Activated CD4-positive, alpha-beta T cell treated with anti-CD3 and anti-CD28 coated beads for 36 hours (primary cell): ENCODE measurements at regions not wholly inside any gene's neighbourhood (a gene's known extent, or its start where the extent isn't known, plus 50 kb on each side); places are given as distances from the start of the nearest gene placed in this dataset.
"Not testable (repeated sequence)": the region's sequence is repeated elsewhere in the genome, so short reads cannot be mapped to it uniquely, and the experiment has no call there.

Experiments used
- ATAC-seq: fragments of 200-7000 bp; cut with Tn5 transposase; one replicate; pipeline ENCODE4 v1.10.0; 2021; ENCODE audit warnings: mild to moderate bottlenecking, moderate library complexity
- CTCF ChIA-PET: fragments of 350-600 bp; sonication (Branson Sonifier 250); formaldehyde crosslinking; loops from one replicate; lab custom pipeline; 2021; ENCODE audit warnings: antibody characterized with exemption; lab: Charles Lee
- POLR2A ChIA-PET: fragments of 350-600 bp; sonication (Branson Sonifier 250); formaldehyde crosslinking; loops from one replicate; lab custom pipeline; 2021; ENCODE audit warnings: antibody characterized with exemption, inconsistent platforms; lab: Charles Lee
- DNase-seq: peaks from one replicate; pipeline ENCODE4 v3.0.0-alpha.2; 2020
- H3K27ac Mint-ChIP-seq: one replicate; pipeline ENCODE4 v1.8.0; 2021; ENCODE audit warnings: mixed read lengths
- H3K27me3 Mint-ChIP-seq: one replicate; pipeline ENCODE4 v1.8.0; 2021; ENCODE audit warnings: mixed read lengths
- H3K36me3 Mint-ChIP-seq: one replicate; pipeline ENCODE4 v1.8.0; 2021; ENCODE audit warnings: low read depth, mixed read lengths
- H3K4me1 Mint-ChIP-seq: one replicate; pipeline ENCODE4 v1.8.0; 2021; ENCODE audit warnings: mixed read lengths
- H3K4me3 Mint-ChIP-seq: one replicate; pipeline ENCODE4 v1.8.0; 2021; ENCODE audit warnings: mild to moderate bottlenecking, moderate library complexity, mixed read lengths
- H3K9me3 Mint-ChIP-seq: one replicate; pipeline ENCODE4 v1.8.0; 2021; ENCODE audit warnings: low read depth, mixed read lengths
- intact Hi-C, 2 experiments: fragments of 100-400 bp; cut with DNase I in 1 of 2; cut with micrococcal nuclease in 1 of 2; formaldehyde crosslinking; loops; one replicate each; pipeline versions ENCODE4 v1.14.2 to v1.15.1; 2022 to 2024; cut with DNase I, micrococcal nuclease

DNA sequence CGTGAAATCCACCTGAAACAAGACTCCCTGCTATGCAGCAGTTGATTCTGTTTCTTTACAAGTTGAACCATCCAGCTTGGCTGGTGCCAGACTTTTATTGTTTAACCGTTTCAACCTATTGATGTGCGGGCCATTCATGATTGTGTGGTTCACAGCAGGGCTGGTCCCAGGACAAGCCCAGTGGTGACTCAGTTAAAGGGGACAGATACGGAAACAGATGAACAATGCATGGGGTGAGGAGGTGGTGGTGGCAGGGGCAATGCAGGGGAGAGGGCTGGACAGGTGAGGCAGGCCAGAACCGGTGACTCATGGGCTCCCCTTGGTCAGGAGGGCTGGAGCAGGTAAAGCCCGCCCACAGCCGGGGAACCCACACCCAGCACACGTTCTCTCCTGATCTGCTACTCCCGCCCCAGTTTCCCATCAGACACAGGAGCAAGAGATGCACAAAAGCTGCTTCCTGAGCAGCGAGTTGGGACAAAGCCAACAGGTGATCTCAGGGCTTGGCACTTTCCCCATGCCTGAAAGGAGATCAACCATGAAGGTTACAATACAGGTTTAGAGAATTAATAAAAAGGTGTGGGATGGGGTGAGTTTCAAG, 232.2 kb downstream of the LY86 start:
- POLR2A ChIA-PET: no interaction called here
- H3K27ac Mint-ChIP-seq: no peak overlapping the region
- intact Hi-C loops: no loop called here
- H3K4me3 Mint-ChIP-seq: no peak overlapping the region
- H3K9me3 Mint-ChIP-seq: no peaks in the 10 kb centered on the region
- H3K4me1 Mint-ChIP-seq: no peaks in the 10 kb centered on the region
- no peak for DNase-seq
- ATAC-seq: no peak
- H3K36me3 Mint-ChIP-seq: no peaks in the 10 kb centered on the region
- CTCF ChIA-PET: interaction anchor here (0.6 to 1.4 kb wide), 4 partner anchors 10 to 208 kb away, joined by 3 to 4 read pairs (median 3); no protein-coding TSS in a partner anchor
- H3K27me3 Mint-ChIP-seq: peaks cover 10% of the 10 kb centered on the region

DNA sequence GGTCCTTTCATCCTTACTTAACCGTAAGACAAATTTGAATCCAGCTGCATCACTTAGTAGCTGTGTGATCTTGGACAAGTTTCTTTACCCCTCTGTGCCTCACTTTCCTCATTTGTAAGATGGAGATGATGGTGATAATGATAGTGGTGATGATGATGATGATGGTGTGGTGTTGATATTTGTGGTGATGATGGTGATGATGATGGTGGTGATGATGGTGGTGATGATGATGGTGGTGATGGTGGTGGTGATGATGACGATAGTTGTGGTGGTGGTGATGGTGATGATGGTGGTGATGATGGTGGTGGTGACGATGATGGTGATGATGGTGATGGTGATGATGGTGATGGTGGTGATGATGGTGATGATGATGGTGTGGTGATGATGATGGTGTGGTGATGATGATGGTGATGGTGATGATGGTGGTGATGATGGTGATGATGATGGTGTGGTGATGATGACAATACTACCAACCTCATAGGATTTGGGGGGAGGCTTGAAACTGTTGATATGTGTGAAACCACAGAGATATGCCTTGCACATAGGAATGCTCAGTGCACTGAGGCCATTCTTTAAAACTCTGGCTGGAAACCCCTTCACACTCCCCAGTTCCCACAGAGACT, 233.2 kb downstream of the LY86 start:
- ChIA-PET CTCF (interaction anchor here (0.6 to 1.4 kb wide), 3 partner anchors 11 to 125 kb away, joined by 3 to 4 read pairs (median 3); no protein-coding TSS in a partner anchor), POLR2A (no interaction called here)
- intact Hi-C loops: no loop called here
- Mint-ChIP-seq H3K36me3 (no peaks in the 10 kb centered on the region), H3K9me3 (no peaks in the 10 kb centered on the region), H3K27me3 (peaks cover 12% of the 10 kb centered on the region), H3K4me1 (no peaks in the 10 kb centered on the region), H3K4me3 (no peak overlapping the region), H3K27ac (no peak overlapping the region)
- ATAC-seq: no peak
- DNase-seq: no peak

DNA sequence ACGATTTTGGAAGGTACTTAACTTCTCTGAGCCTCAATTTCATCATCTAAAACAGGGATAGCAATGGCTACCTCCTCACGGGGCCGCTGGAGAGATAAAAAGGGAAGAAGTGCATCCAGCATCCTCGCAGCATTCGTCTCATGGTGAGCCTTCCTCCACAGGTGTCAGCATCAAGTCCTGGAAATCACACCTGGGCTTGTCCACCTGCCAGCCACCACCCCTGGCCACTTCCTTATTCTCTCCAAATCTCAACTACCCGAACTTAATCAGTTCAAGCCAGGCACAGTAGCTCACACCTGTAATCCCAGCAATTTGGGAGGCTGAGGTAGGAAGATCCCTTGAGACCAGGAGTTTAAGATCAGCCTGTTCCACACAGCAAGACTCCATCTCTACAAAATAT, 234.5 kb downstream of the LY86 start:
- POLR2A ChIA-PET: no interaction called here
- no peaks in the 10 kb centered on the region for H3K9me3 Mint-ChIP-seq
- H3K27me3 Mint-ChIP-seq: peaks cover 12% of the 10 kb centered on the region
- no peaks in the 10 kb centered on the region for H3K4me1 Mint-ChIP-seq
- ATAC-seq (no peak), DNase-seq (no peak)
- CTCF ChIA-PET: no interaction called here
- intact Hi-C loops: no loop called here
- H3K4me3 Mint-ChIP-seq: no peak overlapping the region
- no peak overlapping the region for H3K27ac Mint-ChIP-seq
- H3K36me3 Mint-ChIP-seq: no peaks in the 10 kb centered on the region

DNA sequence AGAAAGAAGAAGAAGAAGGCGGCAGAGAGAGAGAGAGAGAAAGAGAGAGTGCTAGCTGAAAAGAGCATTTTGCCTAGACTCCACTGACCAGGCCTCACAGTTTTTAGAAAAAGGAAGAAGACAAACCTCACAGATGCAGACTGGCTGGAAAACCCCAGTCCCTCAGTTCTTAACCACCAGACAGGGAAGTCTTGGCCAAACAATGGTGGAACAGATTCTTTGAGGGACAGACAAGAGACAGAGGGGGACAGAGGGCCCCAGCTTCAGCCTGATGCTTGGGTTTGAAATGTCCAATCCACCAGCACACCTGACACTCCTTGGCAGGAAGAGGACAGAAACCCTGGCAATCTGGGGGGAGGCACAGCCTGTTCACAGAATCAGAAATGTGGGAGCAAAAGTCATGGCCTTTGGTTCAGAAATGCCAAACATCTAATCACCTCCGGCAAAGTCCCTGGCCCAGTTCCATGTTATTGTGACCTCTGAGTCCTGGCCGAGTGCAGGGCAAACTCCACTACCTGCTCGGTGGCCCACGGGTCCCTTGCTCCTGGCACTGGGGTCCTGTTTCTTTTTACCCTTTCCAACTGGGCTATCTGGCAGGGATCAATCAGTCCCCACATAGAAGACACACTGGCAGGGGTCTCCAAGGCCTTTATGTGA, 235.2 kb downstream of the LY86 start:
- H3K36me3 Mint-ChIP-seq: no peaks in the 10 kb centered on the region
- no peaks in the 10 kb centered on the region for H3K9me3 Mint-ChIP-seq
- ATAC-seq (no peak), DNase-seq (no peak)
- no peak overlapping the region for H3K27ac Mint-ChIP-seq
- H3K27me3 Mint-ChIP-seq: peaks cover 12% of the 10 kb centered on the region
- ChIA-PET CTCF (no interaction called here), POLR2A (no interaction called here)
- H3K4me3 Mint-ChIP-seq: no peak overlapping the region
- intact Hi-C loops: no loop called here
- no peaks in the 10 kb centered on the region for H3K4me1 Mint-ChIP-seq

DNA sequence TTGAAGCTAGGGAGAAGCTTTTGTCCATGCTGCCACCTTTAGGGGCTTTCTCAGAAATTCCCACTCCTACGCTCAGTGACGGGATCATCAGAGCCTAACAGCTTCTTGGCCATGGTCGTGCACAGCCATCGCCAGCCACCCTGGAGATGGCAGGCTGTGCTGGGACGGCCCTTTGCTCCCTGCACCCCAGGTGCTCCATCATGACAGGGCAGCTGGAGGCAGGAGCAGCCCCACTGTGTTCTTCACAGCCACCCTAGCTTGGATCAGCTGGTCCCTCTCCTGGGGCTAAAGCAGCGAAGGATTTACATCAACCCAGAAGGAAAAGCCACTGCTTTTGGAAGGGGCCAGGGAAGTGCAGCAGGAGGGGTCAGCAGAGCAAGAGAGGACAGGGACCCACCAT, 235.9 kb downstream of the LY86 start:
- intact Hi-C loops: no loop called here
- POLR2A ChIA-PET: no interaction called here
- Mint-ChIP-seq H3K27ac (no peak overlapping the region), H3K9me3 (no peaks in the 10 kb centered on the region), H3K4me3 (no peak overlapping the region), H3K36me3 (no peaks in the 10 kb centered on the region), H3K27me3 (peaks cover 12% of the 10 kb centered on the region), H3K4me1 (no peaks in the 10 kb centered on the region)
- DNase-seq: no peak
- CTCF ChIA-PET: no interaction called here
- no peak for ATAC-seq

DNA sequence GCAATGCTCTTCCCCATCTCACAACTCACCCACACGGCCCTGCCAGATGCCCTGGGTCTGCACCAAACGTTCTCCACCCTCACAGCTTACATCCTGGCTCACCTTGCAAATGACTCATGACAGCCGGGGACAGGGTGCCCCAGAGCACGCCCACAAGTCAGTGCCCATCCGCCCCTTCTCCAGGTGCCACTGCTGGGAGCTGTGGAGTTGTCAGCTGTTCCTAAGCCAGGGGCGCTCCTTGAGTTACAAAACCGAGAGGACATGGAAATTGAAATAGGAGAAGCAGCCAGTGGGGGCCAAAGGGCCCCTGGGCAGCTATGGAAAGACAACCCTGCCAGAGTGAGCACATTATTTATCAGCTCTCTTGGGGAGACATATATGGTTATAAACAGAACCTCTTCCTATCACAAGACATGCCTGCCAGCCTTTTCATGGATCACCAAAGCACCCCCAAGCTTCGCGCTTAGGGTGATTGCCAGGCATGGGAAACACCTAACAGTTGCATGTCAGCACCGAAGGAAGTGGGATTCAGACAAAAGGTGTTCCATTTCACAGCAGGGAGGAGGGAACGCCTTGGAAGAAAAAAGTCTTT, 236.8 kb downstream of the LY86 start:
- H3K36me3 Mint-ChIP-seq: no peaks in the 10 kb centered on the region
- intact Hi-C loops: no loop called here
- H3K27me3 Mint-ChIP-seq: peaks cover 12% of the 10 kb centered on the region
- DNase-seq (no peak), ATAC-seq (no peak)
- ChIA-PET POLR2A (no interaction called here), CTCF (no interaction called here)
- no peaks in the 10 kb centered on the region for H3K9me3 Mint-ChIP-seq
- no peak overlapping the region for H3K27ac Mint-ChIP-seq
- H3K4me3 Mint-ChIP-seq: no peak overlapping the region
- no peaks in the 10 kb centered on the region for H3K4me1 Mint-ChIP-seq

DNA sequence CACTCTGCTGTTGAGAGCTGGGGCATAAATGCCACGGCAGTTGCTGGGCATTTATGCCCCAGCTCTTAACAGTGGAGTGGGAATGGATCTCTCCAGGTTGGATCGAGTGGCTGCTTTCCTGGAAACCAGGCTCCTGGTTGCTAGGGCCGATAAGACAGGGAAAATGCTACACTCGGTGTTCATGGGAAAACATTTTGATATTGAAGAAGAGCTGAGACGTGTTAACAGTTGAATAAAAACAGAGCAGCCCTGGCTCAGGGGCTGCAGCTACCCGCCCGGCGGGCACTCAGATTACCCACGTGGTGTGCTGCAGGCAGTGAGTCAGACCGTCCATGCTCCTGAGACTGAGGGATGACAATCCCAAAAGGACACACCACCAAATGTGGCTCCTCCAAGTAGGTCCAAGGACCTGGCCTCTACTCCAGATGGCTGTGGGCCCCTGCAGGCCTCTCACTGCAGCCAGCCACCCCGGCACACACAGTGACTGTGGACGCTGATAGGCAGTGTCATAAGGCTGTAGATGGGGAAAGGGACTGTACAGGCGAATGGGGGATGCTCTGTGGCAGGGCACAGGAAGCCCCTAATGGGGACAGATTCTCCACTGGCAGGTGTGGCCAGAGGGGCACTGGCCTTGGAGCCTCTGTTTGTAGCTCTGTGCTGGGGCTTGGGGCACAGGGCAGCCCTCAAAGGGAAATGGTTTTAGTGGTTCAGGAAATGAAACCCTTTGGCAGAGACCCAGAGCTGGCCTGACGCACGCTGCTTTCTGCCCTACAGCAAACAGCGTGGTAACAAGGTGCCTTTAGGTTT, 237.8 kb downstream of the LY86 start:
- ChIA-PET POLR2A (no interaction called here), CTCF (interaction anchor here (0.8 kb wide), 1 partner anchor 299 kb away, joined by 3 read pairs; no protein-coding TSS in a partner anchor)
- peaks cover 9% of the 10 kb centered on the region for H3K27me3 Mint-ChIP-seq
- H3K36me3 Mint-ChIP-seq: no peaks in the 10 kb centered on the region
- H3K27ac Mint-ChIP-seq: no peak overlapping the region
- no peaks in the 10 kb centered on the region for H3K9me3 Mint-ChIP-seq
- DNase-seq (no peak), ATAC-seq (peak; percentile 57)
- no peak overlapping the region for H3K4me3 Mint-ChIP-seq
- no peaks in the 10 kb centered on the region for H3K4me1 Mint-ChIP-seq
- intact Hi-C loops: no loop called here

DNA sequence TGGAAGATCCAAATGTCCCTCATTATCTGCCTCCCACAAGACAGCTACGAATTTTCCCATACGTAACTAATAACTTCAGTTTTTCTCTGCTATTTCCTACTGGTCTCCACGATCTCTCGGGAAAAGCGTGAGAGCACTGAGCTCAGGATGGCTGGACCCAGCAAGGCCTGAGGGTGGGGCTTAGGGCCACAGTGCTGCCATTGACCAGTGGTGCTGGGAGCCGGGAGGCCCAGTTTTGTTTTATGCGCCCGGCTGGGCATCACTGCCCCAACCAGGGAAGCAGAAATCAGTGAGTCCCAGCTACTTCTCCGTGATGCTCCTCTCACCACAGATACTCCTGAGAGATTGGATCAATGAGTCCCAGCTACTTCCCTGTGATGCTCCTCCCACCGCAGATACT, 238.4 kb downstream of the LY86 start:
- Mint-ChIP-seq H3K9me3 (no peaks in the 10 kb centered on the region), H3K4me1 (no peaks in the 10 kb centered on the region), H3K36me3 (no peaks in the 10 kb centered on the region), H3K4me3 (no peak overlapping the region), H3K27me3 (peaks cover 9% of the 10 kb centered on the region), H3K27ac (no peak overlapping the region)
- ATAC-seq: no peak
- POLR2A ChIA-PET: no interaction called here
- no peak for DNase-seq
- intact Hi-C loops: no loop called here
- CTCF ChIA-PET: interaction anchor here (0.8 kb wide), 1 partner anchor 300 kb away, joined by 3 read pairs; no protein-coding TSS in a partner anchor

DNA sequence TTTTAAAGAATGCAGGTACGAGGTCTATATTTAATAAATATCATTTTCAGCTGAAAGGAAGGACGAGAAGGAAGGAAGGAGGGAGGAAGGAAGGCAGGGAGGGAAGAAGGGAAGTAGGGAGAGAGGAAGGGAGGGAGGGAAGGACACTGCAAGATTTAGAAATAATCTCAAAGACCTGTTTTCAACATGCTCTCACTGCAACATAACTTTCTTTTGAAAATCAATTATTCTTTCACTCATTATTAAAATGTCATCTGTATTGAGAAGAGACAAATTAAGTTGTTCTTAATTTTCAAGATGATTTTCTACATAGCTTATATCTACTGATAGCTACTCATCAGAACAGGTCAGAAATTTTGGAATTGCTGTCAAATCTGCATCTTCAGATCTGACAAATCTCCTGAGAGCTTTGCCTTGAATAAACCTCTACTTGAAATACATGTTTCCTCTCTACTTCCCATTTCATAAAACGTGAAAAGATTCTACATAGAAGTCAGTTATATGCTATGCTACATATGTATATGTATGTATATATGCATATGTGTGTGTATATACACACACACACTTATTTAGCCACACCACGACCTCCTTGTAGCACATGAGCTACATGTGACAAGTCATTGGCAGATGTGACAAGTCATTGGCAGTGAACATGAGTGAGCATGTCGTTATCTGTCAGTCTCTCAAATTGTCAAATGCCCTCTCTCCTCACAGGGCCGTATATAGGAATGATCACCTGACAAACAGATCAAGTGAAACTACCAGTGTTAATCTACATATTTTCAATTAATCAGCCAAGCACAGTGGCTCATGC, 241.6 kb downstream of the LY86 start:
- ATAC-seq (no peak), DNase-seq (no peak)
- Mint-ChIP-seq H3K9me3 (no peaks in the 10 kb centered on the region), H3K4me1 (no peaks in the 10 kb centered on the region), H3K27me3 (peaks cover 4% of the 10 kb centered on the region), H3K27ac (no peak overlapping the region), H3K36me3 (no peaks in the 10 kb centered on the region), H3K4me3 (no peak overlapping the region)
- ChIA-PET CTCF (no interaction called here), POLR2A (no interaction called here)
- intact Hi-C loops: no loop called here

DNA sequence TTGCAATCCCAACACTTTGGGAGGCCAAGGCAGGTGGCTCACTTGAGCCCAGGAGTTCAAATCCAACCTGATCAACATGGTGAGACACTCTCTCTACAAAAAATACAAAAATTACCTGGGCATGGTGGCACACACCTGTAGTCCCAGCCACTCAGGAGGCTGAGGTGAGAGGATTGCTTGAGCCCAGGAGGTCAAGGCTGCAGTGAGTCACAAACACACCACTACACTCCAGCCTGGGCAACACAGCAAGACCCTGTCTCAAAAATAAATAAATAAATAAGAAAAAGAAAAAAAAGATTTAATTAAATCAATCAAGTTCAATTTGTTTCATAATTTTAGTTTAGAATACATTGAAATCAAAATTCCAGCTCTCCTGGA, 242.2 kb downstream of the LY86 start:
- intact Hi-C loops, H3K27ac Mint-ChIP-seq, H3K4me3 Mint-ChIP-seq, CTCF ChIA-PET, H3K9me3 Mint-ChIP-seq, H3K4me1 Mint-ChIP-seq, POLR2A ChIA-PET, ATAC-seq, H3K27me3 Mint-ChIP-seq, H3K36me3 Mint-ChIP-seq, DNase-seq: not testable (repeated sequence)

DNA sequence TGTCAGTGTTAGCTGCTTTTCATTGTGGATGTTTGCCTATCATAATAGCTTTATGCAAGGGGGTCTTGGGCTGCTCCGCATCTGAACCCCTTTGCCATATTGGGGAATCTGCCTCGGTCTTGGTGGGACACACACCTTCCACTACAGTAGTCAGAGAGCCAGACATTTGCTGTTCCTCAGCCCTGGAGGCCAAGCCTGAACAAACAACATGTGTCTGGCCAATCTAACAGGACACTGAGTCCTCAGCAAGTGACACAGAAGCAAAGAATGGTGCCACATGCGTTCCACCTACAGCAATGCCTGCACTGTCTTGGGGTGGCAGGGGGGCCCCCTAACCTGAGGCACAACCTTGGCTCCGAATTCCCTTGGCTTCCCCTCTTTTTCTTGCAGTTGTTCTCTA, 243.9 kb downstream of the LY86 start:
- no peak overlapping the region for H3K27ac Mint-ChIP-seq
- DNase-seq (no peak), ATAC-seq (no peak)
- H3K36me3 Mint-ChIP-seq: no peaks in the 10 kb centered on the region
- H3K4me3 Mint-ChIP-seq: no peak overlapping the region
- ChIA-PET CTCF (no interaction called here), POLR2A (no interaction called here)
- intact Hi-C loops: no loop called here
- no peaks in the 10 kb centered on the region for H3K4me1 Mint-ChIP-seq
- H3K27me3 Mint-ChIP-seq: no peaks in the 10 kb centered on the region
- no peaks in the 10 kb centered on the region for H3K9me3 Mint-ChIP-seq
